HG02938 (cell line): ENCODE measurements at regions not wholly inside any gene's neighbourhood (a gene's known extent, or its start where the extent isn't known, plus 50 kb on each side); places are given as distances from the start of the nearest gene placed in this dataset.

Experiments used
- ATAC-seq: cut with Tn5 transposase; IDR thresholded peaks from one replicate; pipeline ENCODE4 v1.9.1; 2021; ENCODE audit warnings: mild to moderate bottlenecking, moderate library complexity; ENCODE audit not compliant: unreplicated experiment

DNA sequence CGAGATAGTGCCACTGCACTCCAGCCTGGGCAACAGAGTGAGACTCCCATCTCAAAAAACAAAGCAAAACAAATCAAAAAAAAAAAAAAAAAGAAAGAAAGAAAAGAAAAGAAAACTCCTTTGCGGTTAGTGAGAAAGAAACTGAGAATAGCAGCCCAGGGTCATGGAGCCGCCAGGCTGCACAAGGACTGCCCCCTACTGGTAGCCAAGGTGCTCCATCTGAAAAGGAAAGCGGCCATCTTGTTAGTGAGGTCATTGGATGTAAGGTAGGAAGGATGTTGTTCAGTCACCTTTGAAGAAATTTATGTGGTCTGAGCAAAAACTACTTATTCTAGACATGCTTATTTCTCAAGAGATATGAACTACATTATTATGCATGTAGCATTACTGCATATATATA lies 660.6 kb upstream of the TENM3 start:
- ATAC-seq = no peak

DNA sequence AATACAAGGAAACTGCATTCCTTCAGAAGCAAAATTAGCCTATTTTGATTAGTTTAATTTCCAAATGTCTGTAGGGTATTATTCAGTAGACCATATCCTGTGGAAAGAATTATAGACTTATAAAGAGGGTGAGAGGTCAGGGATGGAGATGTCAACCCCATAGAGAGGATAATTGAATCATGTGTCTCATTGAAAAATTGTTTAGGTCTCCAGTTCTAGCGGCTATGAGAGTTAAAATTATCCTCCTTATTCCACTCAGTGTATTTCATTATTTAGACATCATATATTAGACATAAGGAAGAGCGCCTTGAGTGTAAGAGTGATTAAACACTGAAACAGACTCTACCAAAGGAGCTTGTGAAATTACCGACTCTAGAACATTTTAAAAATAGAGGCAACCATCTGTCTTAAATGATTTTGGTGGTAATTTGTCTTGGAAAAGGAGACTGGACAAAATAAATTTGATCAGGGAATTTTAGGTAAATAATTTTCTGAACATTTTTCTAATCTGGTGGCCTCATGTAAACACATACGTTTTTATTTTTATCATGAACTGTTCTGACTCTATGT lies 654.4 kb upstream of the TENM3 start:
- ATAC-seq = no peak

DNA sequence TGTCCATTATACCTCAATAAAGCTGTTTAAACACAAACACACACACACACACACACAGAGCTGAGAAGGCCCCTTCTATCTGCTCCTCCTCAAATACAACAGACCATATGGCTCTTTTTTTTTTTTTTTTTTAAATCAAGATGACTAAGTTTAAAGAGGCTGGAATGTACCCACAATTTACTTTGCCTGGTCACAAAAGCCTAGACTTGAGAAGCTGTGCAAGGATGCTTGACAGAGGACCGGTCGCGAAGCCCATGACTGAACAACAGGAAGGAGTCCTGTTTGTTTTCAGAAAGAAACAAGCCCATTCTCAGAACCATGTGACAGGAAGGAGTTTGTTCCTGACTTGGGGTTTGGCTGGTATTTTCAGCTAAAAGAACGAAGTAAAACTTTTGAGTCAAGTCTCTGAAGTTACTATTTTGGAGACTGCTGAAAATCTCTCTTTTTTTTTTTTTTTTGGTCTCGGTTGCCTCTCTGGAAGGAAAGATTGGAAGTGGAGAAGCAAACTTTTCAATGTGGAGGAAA lies 650.9 kb upstream of the TENM3 start:
- ATAC-seq = no peak

DNA sequence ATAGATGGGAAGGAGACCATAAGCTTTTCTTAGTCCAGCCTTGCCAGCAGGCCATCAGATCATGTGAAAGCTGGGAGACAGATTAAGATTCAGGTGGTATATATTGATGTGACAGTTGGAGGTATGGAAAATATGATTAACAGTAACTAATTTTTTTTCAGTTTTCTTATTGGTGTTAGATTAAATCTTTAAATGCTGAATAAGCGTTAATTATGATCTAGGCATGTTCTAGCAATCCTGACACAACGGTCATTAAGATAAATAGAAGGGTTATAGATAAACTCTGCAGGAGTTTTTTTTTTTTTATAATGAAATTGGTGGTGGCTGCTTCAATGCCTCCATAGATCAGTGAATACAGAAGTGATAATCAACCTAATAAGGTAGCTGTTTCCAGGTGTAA lies 649.5 kb upstream of the TENM3 start:
- ATAC-seq = no peak

DNA sequence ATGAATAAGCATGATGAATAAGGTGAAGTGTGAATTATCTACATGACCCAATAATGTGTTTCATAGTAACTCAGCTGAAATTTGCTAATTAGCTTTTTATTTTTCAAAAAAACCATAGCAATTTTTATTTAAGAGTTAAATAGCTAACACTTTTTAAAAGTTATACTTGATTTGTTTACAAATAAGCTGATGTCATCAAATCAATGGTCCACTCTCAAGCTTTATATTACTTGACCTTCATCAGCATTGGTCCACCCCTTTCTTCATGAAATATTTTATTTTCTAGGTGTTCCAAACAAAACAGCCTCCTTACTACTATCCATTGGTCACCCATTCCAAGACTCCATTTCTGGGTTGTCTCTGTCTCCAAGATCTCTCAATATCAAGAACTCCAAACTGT lies 649.0 kb upstream of the TENM3 start:
- ATAC-seq = no peak

DNA sequence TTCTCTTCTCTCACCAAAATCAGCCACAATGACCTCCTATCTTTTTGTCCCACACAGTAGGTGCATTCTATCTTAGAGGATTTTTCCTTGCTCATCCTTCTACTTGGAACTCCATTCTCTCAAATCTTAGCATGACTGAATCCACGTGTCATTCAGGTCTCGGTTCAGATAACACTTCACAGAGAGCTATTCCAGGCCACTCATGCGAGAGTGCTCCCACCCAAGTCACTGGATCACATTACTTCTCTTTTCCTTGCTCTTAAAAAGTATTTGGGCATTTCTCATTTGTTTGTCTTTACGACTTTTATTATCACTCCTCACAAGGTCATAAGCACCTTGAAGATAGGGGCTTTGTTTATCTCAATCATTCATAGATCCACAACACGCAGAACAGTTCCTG lies 647.5 kb upstream of the TENM3 start:
- ATAC-seq = no peak

DNA sequence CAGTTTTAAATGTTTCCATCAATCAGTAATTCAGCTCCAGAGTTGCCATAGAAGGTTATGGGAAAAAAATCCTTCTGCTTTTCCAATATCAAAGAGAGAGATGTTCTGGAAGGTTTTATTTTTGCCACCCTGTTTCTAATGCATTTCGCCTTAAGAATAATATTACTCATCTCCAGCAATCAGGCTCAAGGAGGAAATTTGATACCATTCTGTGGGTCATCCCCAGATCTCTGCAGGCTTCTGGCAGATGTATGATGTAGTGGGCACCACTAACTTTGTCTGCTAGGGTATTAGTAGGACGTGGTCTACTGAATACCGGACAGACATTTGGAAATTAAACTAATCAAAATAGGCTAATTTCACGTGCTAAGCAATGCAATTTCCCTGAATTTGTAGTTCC lies 645.4 kb upstream of the TENM3 start:
- ATAC-seq = no peak

DNA sequence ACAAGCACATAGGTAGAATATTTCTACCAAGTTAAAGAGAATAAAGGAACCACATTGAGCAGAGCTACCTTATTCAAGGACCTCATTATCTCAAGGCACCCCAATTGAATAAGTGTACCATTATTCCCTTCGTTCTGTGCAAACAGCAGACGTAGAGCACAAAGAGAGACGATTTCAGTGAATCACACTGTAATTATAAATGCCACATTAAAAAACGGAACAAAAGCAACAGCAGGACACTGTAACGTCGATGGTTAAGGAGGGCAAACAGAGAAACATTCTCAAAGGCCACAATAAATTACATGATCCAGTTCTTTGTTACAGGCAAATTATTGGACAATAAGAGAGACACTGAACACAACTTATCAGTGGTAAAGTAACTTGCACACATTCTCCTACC lies 644.1 kb upstream of the TENM3 start:
- ATAC-seq = no peak

DNA sequence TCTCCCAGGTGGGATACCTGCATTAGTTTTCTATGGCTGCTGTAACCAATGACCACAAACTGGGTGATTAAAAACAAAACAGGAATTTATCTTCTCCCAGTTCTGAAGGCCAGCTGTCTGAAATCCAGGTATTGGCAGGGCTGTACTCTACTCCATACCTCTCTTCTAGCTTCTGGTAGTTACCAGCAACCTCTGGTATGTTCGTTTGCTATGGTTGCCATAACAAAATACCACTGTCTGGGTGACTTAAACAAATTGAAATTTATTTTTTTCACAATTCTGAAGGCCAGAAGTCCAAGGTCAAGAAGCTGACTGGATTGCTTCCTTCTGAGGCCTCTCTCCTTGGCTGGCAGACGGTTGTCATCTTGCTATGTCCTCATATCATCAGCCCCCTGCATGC lies 642.1 kb upstream of the TENM3 start:
- no peak for ATAC-seq

DNA sequence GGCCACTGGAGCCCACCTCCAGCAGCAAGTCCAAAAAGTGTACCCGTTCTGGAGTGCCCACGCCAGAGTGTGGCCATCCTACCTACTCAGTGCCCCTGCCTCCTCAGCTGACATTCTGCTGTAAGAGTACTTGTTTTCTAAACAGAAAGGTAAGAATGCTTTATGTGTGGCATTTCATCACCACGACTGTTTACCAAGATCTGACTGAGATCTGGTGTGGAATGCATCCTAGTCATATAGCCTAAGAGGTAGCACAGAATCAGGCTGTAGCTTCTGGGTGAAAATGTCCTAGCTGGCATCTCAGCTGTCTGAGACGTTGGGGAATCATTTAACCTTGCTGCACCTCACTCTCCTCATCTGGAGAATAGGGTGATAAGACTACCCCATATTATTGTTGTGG lies 638.7 kb upstream of the TENM3 start:
- no peak for ATAC-seq

DNA sequence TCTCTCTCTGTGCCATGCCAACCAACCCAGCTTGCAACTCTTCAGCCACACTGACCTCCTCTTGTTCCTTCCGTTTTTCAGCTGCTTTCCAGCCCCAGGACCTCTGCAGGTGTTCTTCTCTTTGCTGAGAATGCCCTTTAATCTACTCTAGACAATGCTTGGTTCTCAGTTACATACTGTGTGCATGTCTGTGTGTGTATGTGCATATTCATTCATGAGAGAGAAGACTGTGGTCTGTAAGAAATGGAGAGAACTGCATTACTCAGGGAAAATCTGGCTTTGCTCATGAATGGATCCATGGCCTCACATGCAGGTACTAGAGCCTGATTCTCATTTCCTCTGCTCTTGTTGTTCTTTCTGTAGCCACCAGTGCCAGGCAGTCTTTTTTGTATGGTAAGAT lies 636.9 kb upstream of the TENM3 start:
- ATAC-seq = no peak

DNA sequence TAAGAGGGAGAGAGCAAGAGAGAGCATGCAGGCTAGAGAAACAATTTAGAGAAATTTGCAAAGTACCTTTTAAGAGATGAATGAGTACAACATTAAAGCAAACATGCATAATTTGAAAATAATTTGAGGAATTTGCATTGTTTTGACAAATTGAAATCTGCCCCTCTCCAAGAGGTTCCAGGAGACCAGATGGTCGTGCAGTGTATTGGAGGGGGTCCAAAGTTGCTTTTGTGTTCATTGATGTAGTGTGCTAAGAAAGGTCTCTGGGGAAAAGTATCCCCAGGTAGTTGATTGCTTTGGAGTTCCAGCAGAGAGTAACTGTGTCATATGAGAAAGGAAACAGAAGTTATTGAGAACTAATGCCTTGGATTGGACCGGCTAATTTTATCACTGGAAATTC lies 635.0 kb upstream of the TENM3 start:
- ATAC-seq = no peak

DNA sequence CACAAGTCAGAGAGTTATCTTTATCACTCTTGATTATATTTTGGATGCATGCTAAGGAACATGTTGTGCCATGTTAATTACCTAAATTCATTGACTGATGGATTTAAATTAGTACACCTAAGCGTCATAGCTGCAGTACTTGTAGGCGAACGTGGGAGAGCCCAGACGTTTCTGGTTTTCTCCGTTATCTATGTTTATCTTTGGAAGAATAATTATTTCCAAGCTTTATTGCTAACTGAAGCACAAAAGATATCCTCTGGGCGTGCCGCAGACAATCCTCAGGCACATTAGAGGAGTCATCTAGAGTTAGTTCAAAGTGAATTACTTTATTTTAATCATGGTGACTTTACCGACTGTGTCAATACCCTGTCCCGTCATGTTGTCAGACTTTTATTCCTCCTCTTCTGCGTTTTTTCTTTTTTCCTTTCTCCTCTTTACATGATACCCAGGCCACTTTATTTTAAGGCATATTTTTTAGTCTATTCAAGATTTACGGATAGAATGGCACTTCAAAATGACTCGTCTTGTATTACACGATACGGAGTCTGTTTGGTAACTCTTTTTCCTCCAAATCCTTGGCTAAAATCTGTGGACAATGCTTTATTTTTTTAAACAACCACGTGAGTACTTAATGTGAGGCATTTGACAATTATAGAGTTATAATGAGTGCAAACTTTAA lies 632.0 kb upstream of the TENM3 start:
- no peak for ATAC-seq

DNA sequence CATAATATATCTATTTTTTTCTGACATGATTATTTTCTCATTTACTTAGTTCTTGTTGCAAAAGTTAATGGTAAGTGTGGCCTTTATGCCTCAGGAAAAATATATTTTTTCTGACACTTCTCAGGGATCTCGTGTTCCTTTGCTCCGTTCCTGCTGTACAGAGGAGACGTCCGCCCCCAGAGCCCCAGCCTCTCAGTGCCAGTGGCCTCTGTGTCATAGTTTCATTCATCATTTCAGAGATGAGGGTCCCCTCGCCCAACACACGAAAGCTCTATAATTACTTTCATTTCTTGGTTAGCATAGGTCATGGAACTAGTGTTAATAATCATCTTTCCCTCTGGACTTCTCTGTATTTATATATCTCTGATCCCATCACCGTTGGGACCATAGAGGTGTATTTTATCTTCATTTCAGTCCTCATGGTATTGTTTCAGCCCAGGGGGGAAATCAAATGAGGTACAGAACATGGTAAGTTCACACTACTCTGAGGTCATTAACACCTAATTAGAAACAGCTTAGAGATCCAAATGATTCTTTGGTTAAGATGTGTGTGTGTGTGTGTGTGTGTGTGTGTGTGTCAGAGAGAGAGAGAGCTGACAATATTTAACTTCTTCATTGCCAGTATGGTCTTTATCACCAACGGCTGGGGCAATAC lies 631.1 kb upstream of the TENM3 start:
- ATAC-seq = no peak

DNA sequence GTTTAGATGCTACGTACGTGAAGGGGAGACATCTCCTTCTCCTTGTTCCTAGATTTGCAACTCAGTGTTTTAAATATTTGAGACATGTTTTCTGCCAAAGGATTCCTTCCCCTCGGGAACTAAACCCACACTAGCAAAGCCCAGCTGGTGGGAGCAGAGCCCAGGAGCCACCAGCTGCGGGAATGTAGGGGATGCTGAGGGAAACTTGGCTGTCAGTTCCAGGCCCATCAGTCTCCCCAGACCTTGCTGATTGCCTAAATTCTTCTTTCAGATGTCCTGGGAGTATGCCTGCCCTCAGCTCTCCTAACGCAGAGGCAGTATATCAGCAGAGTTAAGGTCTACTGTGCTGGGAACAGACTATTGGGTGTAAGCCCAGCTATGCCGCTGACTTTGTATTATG lies 630.0 kb upstream of the TENM3 start:
- ATAC-seq = no peak

DNA sequence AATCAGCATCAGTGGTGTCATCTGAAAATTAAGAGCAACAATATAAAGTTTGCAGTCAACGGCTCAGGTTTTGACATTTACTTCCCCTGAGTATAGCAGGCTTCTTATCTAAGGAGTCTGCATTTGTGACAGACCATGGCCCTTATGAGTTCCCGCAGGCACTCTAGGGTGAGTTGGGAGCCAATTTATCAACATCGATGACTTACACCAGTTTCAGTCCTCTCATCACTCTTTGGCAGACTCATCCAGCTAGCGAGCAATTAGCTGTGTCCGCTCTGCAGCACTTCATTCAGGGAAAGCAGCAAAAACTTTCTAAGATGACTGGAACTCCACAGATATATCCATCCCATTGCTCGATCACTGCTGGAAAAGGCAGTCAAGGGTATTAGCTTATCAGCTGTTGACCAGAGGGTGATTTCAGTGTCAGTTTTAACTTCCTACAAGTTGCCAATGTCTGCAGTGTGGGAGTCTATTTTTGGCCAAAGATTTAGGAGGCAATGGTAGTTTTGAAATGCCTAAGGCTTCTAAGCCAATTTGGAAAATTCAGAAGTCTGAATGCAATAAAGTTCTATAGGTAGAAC lies 625.1 kb upstream of the TENM3 start:
- no peak for ATAC-seq

DNA sequence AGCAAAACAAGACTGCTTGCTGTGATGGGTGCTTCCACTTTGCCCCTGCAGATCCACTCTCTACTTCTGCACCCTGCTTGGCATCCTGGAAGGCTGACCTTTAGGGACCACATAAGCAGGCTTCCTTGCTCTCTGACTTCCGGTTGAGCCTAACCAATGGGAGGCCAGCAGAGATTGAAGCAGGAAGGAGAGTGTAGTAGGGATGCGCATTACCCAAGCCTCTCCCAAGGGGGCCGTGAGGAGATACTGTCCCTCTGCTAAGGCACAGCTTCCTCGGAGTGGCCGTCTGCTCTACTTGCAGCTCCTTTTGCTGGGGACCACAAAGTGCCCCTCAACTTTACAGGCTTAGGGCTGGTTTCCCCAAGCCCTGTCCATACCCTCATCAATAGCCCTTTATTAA lies 624.3 kb upstream of the TENM3 start:
- ATAC-seq = no peak

DNA sequence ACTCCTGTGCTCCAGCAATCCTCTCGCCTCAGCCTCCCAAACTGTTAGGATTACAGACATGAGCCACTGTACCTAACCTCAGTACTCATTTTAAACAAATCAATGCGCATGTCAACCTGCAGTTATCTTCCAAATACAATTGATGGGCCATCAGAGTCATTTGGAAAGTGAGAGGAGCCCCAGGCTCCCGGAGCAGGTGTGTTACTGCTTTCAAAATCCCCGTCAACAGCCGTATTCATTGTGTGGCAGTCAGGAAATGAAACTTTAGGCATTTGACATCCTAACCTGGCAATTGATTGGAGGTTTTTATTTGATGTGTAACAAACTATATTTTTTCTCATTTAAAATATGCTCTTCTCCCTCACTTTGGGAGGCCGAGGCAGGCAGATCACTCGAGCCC lies 623.6 kb upstream of the TENM3 start:
- no peak for ATAC-seq

DNA sequence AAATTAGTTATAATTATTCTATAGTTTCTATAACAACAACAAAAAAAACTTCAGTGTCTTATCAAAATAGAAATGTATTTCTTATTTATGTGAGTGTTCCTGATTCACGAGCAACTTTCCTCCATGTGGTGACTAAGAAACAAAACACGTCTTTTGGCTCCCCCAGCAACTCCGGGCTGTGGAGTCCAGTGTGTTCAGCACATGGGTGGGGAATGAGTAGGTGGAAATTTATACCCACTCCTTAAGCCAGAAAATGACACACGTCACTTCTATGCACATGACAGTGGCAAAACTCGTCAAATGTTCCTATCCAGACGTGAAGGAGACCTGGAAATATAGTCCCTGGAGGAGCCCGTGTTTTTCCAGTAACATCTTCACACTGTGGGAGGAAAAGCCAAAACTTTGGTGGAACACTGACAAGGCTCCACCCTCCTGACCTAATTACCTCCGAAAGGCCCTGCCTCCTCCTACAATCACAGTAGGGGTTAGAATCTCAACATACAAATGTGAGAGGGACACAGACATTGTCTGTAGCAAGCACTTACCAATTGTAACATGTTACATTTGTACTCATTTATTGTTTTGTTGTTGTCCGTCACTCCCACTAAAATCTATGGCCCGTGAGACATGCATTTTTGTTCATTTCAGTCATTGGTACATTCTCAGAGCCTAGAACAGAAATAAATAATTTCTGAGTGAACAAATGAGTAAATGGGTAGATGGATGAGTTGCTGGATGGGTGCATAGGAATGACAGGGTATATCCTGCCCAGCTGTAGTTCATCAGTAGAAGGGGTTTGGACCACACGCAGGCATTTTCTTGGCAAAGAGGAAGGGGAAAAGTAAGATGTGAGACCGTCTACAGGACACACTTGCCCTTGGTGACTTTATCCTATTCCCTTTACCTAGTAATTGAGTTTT lies 605.8 kb upstream of the TENM3 start:
- no peak for ATAC-seq

DNA sequence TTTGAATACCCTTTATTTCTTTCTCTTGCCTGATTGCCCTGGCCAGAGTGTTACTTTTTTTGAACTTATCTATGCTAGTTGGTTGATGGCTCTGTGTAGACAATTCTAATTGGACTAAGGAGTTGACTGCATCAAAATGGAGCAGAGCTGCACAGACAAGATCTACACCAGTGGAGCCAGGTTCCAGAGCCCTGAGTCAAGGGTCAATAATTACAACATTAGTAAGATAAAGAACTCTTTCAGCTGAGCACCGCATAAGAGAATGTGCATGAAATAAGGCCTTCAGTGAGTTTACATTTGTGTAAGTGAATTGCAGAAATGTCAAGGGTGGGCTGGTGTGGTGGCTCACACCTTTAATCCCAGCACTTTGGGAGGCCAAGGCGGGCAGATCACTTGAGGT lies 599.7 kb upstream of the TENM3 start:
- no peak for ATAC-seq

DNA sequence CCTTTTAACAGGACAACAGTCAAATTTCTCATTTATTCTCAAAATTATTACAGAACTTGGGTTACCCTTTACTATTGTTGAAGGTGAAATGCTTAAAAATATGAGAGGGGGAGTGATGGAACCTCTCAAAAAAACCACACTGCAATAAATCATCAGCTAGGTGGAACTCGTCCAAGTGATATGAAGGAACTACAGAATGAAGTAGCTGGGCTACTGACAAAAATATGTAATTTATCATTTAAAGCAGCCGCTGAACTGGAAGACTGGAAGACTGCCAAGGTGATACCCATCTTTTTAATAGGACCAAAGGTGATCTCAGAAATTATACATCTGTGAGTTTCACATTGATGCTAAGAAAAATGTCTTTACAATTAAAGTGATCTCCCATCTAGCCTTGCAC lies 597.7 kb upstream of the TENM3 start:
- ATAC-seq = no peak
